GM21529 (cell line): ENCODE measurements at regions not wholly inside any gene's neighbourhood (a gene's known extent, or its start where the extent isn't known, plus 50 kb on each side); places are given as distances from the start of the nearest gene placed in this dataset.

Experiments
- ATAC-seq: cut with Tn5 transposase; IDR thresholded peaks from one replicate; pipeline ENCODE4 v1.9.1; 2021; ENCODE audit not compliant: unreplicated experiment

- no peak for ATAC-seq
Observed at GRCh38 chr10:4100380-4100779, 315.4 kb upstream of the KLF6 start.

- no peak for ATAC-seq
Observed at GRCh38 chr10:4099202-4099601, 314.2 kb upstream of the KLF6 start.

GRCh38 chr10:4095166-4095917, 310.3 kb upstream of the KLF6 start:
- no peak for ATAC-seq

GRCh38 chr10:4094751-4095150, 309.7 kb upstream of the KLF6 start:
- no peak for ATAC-seq

- ATAC-seq, result no peak
Observed at GRCh38 chr10:4093438-4093837, 308.4 kb upstream of the KLF6 start.

GRCh38 chr10:4088354-4089066, 303.5 kb upstream of the KLF6 start:
- ATAC-seq, result no peak

GRCh38 chr10:4086131-4086898, 301.3 kb upstream of the KLF6 start:
- ATAC-seq, result no peak

- no peak for ATAC-seq
Observed at GRCh38 chr10:4083509-4084003, 298.5 kb upstream of the KLF6 start.

GRCh38 chr10:4082861-4083260, 297.9 kb upstream of the KLF6 start:
- no peak for ATAC-seq

GRCh38 chr10:4081685-4082111, 296.7 kb upstream of the KLF6 start:
- ATAC-seq, result no peak

- ATAC-seq, result no peak
Observed at GRCh38 chr10:4080225-4080805, 295.3 kb upstream of the KLF6 start.

- no peak for ATAC-seq
Observed at GRCh38 chr10:4079803-4080202, 294.8 kb upstream of the KLF6 start.

GRCh38 chr10:4077804-4078203, 292.8 kb upstream of the KLF6 start:
- no peak for ATAC-seq

- ATAC-seq, result no peak
Observed at GRCh38 chr10:4076983-4077382, 292.0 kb upstream of the KLF6 start.

- ATAC-seq, result no peak
Observed at GRCh38 chr10:4075443-4075842, 290.4 kb upstream of the KLF6 start.

- no peak for ATAC-seq
Observed at GRCh38 chr10:4074545-4075407, 289.8 kb upstream of the KLF6 start.

- ATAC-seq, result no peak
Observed at GRCh38 chr10:4073912-4074311, 288.9 kb upstream of the KLF6 start.

GRCh38 chr10:4070921-4071660, 286.1 kb upstream of the KLF6 start:
- no peak for ATAC-seq

- ATAC-seq, result no peak
Observed at GRCh38 chr10:4070184-4070583, 285.2 kb upstream of the KLF6 start.

GRCh38 chr10:4069491-4069890, 284.5 kb upstream of the KLF6 start:
- ATAC-seq, result no peak
